Right kidney (tissue), 1 donor: ENCODE measurements at regions not wholly inside any gene's neighbourhood (a gene's known extent, or its start where the extent isn't known, plus 50 kb on each side); places are given as distances from the start of the nearest gene placed in this dataset.
"Not testable (repeated sequence)": the region's sequence is repeated elsewhere in the genome, so short reads cannot be mapped to it uniquely, and the experiment has no call there.

ENCODE experiments used
- DNase-seq: peaks from one replicate; pipeline ENCODE4 v3.0.0-alpha.2; 2016

- not testable (repeated sequence) for DNase-seq
These were observed 678.2 kb downstream of the PLOD2 start for GRCh38 chr3:145482735-145483134.

GRCh38 chr3:145483992-145484391, 677.0 kb downstream of the PLOD2 start:
- DNase-seq = no peak

DNA sequence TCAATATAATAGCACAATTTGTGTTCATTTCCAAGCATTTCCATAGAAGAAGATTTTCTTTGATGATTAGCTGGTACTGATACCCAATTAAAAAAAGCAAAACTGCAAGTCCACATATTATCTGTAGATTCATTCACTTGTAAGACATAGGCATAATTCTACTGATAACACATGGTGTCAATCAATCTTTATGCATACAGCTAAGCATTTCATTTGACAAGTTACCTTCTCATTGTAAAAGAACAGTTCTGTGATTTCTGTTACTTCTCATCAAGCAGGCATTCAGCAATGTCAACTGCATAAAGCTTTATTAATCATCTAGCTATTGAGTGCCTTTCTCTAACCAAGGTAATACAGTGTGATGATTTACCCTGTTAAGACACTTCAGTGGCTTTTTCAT, 672.0 kb downstream of the PLOD2 start:
- DNase-seq = no peak

GRCh38 chr3:145490088-145491048, 670.6 kb downstream of the PLOD2 start:
- DNase-seq = peak; percentile 15

- DNase-seq = no peak
These were observed 668.5 kb downstream of the PLOD2 start for GRCh38 chr3:145492456-145492855.

DNA sequence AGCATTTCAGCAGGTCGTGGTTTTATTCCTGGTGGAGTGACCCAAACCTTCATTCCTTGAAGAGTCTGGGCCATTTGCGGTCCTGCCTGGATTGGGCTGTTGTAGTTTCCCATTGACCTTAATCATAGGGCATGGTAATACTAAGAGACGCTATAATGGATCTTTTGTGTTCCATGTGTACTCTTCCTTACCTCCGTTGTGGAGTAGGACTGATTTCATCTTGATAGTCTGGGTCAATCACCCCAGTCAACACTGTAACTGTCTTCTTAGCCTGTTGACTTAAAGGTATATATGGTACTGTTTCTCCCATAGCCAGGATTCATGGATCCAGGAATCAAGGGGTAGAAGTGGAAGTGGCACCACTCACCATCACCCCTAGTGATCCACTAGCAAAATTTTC, 643.6 kb downstream of the PLOD2 start:
- DNase-seq = not testable (repeated sequence)

DNA sequence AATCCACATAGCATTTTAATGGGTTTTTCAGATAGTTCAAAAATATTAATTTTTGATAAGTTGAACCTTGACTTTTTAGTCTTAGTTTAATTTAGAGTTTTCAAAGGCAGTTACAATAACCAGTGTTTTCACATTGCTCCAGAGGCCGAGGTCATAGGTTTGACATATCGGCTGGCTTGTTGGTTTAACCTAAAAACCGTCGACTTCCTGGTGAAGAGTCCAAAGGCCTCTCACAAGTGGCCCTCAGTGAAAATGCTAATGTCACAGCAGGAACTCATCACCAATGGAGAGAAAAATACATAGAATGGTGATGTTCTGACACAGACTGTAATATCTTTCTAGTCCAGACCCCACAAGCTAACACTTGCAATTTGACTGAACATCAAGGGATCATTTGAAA, 642.3 kb downstream of the PLOD2 start:
- DNase-seq = no peak

DNA sequence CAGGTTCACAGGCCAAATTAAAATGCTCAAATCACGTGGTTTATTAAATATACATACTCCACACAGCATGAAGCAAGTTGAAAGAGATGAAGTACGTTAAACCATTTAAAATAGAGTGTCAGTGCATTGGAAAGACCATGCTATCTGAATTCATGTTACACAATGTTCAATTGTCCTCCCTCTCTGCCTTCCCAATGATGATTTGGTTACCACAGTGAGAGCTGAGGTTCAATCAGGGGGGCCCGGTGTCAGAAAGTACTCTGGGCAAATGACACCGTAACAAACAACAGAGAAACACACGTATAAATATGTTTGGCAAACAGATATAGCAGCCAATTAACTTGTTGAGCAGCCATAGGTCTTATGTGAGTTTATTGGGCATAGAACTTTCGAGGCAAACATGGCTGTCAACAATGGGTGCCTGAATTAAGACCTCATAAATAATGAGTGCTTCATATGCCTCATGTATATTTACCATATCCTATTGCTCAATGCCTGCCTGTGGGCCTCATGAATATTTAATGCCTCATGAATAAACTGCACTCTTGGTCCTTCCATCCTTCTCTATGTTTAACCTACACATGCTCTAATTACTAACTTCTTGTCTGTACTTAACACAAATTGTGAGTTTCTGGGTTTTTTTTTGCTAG, 641.5 kb downstream of the PLOD2 start:
- DNase-seq = no peak

- no peak for DNase-seq
These were observed 638.8 kb downstream of the PLOD2 start for GRCh38 chr3:145522179-145522578.

- no peak for DNase-seq
These were observed 637.9 kb downstream of the PLOD2 start for GRCh38 chr3:145522893-145523651.

DNA sequence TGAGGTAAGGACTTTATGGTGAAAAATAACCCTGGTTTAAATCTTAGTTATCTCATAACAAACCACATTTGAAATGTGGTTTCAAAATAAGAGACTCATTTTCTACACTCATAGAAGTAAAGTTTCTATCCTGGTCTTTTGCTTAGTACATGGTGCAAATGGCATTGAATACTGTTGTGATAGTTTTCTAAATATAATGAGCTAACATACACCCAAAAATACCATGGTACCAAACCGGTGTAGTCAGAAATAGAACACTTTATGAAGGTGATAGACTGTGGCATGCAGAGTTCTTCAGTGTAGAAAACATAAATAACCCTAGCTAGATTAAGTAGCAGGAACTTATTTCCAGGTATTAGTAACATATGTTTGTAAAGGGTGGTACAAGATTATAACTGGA, 629.4 kb downstream of the PLOD2 start:
- DNase-seq = no peak

DNA sequence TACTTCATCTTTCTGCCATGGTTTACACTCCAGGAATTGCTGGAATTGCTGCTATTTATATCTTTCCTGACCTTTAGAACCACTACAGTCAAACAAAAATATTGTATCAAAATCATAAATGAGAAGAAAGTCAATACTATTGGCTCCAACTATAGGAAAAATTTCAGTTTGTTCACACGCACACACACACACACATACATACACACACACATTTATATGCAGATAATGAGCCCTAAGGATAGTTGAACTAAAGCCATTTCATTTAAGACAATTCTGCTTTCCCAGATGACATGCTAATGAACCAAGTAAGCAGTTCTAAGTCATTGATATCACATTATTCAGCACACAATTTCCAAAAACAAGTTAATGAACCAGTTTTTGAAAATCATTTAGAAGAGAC, 627.3 kb downstream of the PLOD2 start:
- DNase-seq = no peak

DNA sequence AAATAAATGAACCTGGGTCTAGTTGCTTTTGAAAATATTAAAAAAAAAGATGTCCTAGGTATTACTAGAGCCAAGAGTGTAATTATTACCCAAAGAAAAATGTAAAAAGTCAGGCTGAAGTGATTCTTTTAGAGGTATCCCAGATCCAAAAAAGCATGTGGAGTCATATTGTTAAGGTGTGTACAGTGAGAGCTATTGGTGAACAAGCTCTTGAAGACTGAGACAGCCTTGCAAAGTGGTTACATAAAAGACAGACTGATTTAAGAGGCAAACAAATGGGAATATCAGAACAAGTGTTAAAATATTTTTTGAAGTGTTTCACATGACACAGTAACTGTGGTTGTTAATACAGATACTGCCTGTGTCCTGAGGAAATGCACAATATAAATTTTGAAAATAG, 624.5 kb downstream of the PLOD2 start:
- DNase-seq = no peak

GRCh38 chr3:145550522-145550921, 610.5 kb downstream of the PLOD2 start:
- no peak for DNase-seq

DNA sequence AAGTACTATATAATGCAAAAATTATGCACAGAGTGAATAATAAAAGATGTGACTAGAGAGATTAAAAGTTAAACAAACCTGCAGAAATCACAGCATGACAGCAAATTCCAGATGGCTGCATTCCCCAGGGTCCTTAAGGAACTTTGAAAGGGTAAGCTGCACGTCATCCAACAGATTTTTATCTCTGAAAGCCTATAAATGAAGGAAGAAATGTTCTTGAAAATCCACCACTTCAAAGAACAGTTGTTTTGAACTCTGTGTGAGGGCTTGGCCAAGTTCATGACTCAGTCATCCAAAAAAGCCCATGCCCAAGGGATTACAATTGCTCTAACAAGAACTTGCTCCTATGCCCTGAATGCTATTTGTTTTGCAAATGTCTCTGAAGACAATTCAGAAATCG, 603.6 kb downstream of the PLOD2 start:
- DNase-seq = no peak

- DNase-seq = no peak
These were observed 582.5 kb downstream of the PLOD2 start for GRCh38 chr3:145578471-145578870.

GRCh38 chr3:145581694-145582093, 579.3 kb downstream of the PLOD2 start:
- no peak for DNase-seq

DNA sequence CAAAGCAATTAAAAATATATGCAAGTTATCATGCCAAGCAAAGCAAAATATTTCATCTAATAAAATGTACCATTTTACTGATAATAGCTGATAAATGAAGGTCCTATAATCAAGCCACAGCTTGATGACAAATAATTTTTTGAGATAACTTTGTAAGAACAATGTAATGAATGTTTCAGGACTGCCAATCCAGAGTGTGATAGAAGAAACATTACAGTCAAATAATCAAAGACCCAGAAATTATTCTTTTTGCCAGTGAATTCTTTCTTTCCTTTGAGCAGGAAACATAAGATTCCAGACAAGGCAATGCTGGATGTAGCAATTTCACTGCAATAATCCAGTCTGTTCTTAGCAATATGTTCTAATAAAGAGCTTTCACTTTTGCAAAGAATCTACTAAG, 556.1 kb downstream of the PLOD2 start:
- no peak for DNase-seq

DNA sequence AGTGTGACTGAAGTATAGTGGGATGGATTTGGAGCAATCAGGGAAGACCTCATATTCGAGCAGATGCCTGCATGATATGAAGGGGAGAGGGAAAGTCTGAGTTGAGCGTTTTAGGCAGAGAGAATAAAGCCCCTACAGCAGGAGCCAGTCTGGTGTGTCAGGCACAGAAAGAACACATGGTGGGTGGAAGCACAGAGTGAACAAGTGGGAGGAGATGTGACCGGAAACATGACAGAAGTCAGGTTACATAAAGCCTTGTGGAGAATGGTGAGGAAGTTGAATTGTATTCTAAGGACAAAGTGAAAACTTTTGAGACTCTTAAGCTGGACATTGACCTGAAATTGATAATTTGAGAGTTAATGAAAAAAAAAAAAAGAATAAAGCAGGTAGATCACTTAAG, 541.0 kb downstream of the PLOD2 start:
- DNase-seq = no peak

GRCh38 chr3:145620486-145620885, 540.5 kb downstream of the PLOD2 start:
- no peak for DNase-seq

DNA sequence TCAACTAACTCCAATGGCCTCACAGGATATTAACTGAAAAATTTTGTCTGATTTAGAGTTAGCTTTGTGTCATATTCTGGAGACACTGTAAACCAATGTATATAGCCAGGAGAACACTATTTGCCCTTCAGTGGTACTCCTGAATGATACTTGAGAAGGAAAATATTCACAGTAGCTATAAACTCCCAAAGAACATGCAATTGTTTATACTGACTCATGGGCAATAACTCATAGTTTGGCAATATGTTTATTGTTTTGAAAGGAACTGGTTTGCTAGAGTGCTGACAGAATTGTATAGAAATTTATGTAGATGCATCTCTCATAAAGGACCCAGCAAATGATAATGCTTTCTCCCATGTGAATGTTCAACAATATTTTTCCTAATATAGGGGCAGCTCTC, 537.6 kb downstream of the PLOD2 start:
- DNase-seq = no peak

DNA sequence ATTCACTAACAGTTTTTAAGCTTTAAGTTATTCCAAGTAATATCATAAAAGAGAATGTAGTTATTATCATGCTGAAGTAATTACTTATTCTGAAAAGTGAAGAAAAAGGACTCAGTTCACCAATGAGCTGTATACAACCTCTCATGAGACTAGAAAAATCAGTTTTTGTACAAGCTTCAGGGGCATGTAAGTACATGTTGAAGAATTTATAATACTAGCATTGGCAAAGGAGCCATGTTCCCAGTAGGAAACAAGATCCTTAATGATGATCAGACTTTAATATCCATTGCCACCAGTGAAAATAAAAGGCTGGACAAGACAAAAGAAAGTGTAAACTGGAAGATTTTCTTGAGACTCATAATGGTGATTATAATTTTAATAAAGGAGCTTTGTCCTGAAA, 532.8 kb downstream of the PLOD2 start:
- no peak for DNase-seq

- DNase-seq = no peak
These were observed 523.9 kb downstream of the PLOD2 start for GRCh38 chr3:145637105-145637504.
